HG02678 (cell line): ENCODE measurements at regions not wholly inside any gene's neighbourhood (a gene's known extent, or its start where the extent isn't known, plus 50 kb on each side); places are given as distances from the start of the nearest gene placed in this dataset.
"Not testable (repeated sequence)": the region's sequence is repeated elsewhere in the genome, so short reads cannot be mapped to it uniquely, and the experiment has no call there.

Source experiments
- ATAC-seq: cut with Tn5 transposase; IDR thresholded peaks from one replicate; pipeline ENCODE4 v1.9.1; 2021; ENCODE audit warnings: mild to moderate bottlenecking, moderate library complexity; ENCODE audit not compliant: unreplicated experiment

GRCh38 chr10:10020945-10021344 is 996.7 kb upstream of the CELF2 start:
- no peak for ATAC-seq

GRCh38 chr10:10032991-10033390 is 984.7 kb upstream of the CELF2 start:
- ATAC-seq, result no peak

DNA sequence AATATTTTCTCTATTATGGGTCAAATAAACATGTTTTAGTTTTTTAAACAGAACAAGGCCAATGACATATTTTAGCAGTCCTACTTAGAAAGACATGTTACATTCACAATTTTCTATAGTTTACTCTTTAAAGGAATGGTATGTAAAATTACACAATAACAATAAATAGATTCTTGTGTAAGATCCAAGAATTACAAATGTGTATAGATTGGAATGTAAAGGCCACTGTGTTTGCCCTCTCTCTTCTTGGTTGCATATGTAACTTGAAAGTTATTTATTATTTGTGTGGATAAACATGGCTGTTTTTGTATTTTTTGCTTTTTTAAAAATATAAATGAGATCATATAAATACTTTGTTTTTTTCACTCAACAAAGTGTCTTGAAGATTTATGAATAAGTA is 979.3 kb upstream of the CELF2 start:
- ATAC-seq, result no peak

DNA sequence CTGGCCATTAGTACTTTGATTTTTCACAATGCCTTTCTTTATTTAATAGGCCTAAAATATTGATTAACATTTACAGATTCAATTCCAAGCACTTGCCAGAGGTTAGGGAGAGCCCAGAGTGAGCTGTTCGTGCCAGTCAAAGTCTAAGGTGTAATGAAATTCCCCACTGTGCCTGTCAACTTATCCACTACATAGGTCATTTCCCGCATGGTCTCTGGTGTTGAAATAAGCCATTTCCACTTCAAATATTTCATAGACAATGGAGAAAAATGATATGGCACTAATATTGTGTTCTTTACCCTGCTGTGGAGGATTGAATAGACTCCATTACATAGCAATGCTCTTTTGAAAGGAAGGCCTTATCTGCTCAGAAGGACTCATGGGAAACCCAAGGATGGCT is 978.1 kb upstream of the CELF2 start:
- no peak for ATAC-seq

- no peak for ATAC-seq
Measured at GRCh38 chr10:10043083-10043482, 974.6 kb upstream of the CELF2 start.

DNA sequence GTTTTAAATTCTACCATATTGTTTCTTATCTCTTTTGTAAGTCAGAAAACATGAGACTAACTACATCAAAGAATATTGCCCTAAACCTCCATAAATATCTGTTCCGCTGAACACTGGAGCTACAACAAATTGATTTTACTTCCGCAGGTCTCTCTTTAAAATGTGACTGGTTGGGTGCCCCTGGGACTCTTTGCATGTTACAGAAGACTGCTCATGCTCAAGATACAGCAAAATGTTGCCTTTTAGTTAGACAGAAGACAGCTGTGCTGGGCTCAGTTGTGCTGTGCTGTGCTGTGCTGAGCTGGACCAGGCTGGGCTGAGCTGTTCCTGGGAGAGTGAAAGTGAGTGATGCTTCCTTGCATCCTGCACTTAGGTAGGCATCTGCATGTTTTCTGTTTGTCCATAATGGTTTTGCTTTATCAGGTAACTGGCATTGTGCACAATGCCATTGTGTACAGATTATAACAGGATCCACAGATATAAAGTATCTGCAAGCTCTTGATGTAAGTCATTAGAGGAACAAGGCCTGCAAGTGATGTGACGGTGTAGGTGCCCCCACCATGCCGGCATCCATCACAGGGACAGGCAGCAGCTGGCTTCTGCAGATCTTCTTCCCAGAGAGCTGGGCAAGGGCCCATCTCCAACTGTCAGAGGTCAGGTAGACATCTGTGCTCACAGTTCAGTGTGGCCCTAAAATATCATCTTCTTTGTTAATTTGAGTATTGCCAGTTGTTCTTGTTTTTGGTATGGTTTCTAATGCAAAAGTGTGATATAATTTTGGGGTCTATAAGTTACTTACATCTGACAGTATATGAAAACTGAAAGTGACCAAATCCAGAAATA is 972.5 kb upstream of the CELF2 start:
- no peak for ATAC-seq

DNA sequence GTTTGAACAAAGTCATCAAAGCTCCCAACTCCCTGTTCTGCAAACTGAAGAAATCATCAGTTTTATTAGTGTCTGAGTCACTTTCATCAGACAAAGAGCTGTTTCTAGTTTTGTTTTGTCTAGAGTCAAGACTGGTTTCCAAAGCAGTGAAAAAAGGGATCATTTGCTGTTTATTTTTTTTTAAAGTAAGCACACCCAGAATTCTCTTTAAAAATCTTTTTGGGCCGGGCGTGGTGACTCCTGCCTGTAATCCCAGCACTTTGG is 972.0 kb upstream of the CELF2 start:
- ATAC-seq, result no peak

GRCh38 chr10:10047426-10047825 is 970.2 kb upstream of the CELF2 start:
- ATAC-seq, result no peak

DNA sequence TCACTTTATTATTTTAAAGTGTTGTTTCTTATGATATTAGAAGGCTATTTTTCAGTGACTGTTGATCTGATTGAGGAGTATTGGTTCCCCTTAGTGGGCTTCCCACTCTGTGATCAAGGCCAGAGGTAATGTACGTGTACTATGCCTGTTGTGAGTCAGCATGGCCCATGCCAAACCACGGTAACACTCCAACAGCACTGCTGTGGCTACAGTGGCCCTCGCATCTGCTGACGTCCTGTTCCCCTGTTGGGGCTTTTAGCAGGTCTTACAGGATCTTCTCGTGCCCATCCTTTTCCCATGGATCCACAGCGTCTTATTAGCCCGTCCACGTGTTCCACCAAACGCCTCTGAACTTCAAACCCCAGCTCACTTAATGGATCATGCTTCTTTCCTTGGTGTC is 964.6 kb upstream of the CELF2 start:
- ATAC-seq, result no peak

- ATAC-seq, result no peak
Measured at GRCh38 chr10:10054466-10054865, 963.2 kb upstream of the CELF2 start.

- no peak for ATAC-seq
Measured at GRCh38 chr10:10055656-10056442, 961.8 kb upstream of the CELF2 start.

DNA sequence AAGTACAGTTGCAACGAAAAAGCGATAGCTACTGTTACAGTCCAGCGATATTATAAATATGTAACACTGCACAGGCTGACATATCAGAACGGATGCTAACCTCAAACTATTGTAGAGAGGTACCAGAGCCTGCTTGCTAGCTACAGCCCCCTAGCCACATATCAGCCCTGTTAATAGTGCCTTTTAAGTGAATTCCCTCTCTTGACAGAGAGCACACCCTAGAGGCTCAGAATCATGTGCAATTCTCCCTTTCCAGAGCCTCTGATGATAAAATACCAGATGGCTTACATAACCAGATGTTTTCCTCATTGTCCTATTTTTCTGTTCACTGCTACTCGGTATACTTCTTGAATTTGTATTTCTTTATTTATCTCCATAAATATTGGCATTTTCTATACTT is 960.7 kb upstream of the CELF2 start:
- ATAC-seq, result no peak

- no peak for ATAC-seq
Measured at GRCh38 chr10:10067644-10068043, 950.0 kb upstream of the CELF2 start.

DNA sequence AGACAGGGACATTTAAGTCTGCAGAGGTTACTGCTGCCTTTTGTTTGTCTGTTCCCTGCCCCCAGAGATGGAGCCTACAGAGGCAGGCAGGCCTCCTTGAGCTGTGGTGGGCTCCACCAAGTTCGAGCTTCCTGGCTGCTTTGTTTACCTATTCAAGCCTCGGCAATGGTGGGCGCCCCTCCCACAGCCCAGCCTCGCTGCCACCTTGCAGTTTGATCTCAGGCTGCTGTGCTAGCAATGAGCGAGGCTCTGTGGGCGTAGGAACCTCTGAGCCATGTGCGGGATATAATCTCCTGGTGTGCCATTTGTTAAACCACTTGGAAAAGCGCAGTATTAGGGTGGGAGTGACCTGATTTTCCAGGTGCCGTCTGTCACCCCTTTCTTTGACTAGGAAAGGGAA is 942.8 kb upstream of the CELF2 start:
- not testable (repeated sequence) for ATAC-seq

GRCh38 chr10:10078446-10078845 is 939.2 kb upstream of the CELF2 start:
- ATAC-seq, result no peak

- no peak for ATAC-seq
Measured at GRCh38 chr10:10092581-10092980, 925.1 kb upstream of the CELF2 start.

DNA sequence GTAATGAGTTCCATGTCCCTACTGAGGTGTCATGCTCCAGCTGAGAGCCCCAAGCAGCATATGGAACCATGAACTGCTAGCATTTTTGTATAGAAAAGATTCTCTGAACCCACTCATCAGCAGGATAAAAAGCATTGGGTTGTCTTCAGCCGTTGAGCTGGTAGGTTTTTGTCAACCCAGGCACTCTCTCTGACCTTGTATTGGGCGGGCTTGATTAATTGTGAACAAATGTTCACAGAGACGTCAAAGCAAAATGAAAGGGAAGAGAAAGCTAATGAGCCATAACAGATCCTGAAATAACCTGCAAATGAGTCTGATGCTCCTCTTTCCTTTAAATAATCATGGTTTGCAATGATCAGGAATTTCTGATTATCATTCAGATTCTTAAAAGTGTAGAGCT is 924.7 kb upstream of the CELF2 start:
- no peak for ATAC-seq

- ATAC-seq, result no peak
Measured at GRCh38 chr10:10094691-10095090, 923.0 kb upstream of the CELF2 start.

GRCh38 chr10:10096296-10096695 is 921.4 kb upstream of the CELF2 start:
- no peak for ATAC-seq

DNA sequence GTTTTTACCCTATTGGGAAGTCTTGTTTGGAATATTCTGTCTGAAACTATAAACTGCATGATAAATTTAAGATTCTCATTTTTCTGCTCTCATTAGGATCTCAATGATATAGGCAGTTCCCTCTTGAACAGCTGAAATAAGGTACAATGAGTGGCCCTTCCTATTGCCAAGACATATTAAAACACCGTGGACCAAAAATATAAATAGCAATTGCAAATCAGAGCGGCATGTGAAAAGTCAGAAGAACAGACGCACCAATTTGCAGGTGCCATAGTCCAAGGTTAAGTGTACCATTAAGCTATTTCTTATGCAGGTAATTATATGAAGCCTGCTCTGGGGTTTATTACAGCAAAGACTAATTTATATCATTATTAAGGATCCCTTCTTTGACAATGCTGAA is 920.8 kb upstream of the CELF2 start:
- ATAC-seq, result no peak

- ATAC-seq, result no peak
Measured at GRCh38 chr10:10101106-10101505, 916.6 kb upstream of the CELF2 start.

DNA sequence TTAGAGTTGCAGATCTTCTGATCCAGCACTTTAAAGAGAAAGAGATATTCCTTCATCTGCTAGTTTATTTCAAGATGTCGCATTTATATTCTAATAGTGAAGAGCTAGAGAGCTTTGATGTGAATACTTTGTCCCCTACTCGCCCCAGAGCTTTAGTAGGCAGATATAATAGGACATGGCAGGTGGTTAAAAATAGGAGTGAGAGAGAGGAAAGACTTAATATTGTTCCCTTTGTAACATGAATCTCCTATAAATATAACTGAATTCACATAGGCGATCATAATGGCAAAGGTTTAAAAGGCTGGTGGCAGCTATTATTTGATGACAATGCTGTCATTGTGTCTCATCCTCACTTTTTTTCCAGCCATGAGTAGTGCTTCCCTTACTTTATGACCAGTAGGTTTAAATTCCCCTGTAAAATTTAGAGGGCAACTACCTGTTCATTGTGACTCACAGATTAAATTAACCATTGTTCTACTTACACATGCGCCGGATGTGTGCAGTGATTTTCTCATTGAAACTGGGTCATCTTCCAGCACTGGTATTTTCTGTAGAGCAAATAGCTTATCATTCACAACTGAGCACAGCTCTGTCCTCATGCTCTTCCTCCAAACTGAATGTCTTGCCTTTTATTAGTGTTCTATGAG is 906.7 kb upstream of the CELF2 start:
- ATAC-seq, result no peak
